ENCODE measurements at regions not wholly inside any gene's neighbourhood (a gene's known extent, or its start where the extent isn't known, plus 50 kb on each side); places are given as distances from the start of the nearest gene placed in this dataset.

GRCh38 chr7:131210618-131211017 lies 117.1 kb upstream of the MKLN1 start:
- no peak overlapping the region for H3K4me3 ChIP-seq (ENCODE audit: control insufficient read depth, low read depth, low read length)
- no peak for DNase-seq (ENCODE audit: low read depth)
- TF ChIP-seq CTCF (conservative IDR thresholded peaks at IDR 0.05; ENCODE audit: control insufficient read depth, insufficient read depth, low read depth, low read length), result no peak

- H3K4me3 ChIP-seq (ENCODE audit: control insufficient read depth, low read depth, low read length), result no peak overlapping the region
- no peak for DNase-seq (ENCODE audit: low read depth)
- TF ChIP-seq CTCF (conservative IDR thresholded peaks at IDR 0.05; ENCODE audit: control insufficient read depth, insufficient read depth, low read depth, low read length), result no peak
Observed at GRCh38 chr7:131211500-131211899, 116.2 kb upstream of the MKLN1 start.

- no peak for TF ChIP-seq CTCF (conservative IDR thresholded peaks at IDR 0.05; ENCODE audit: control insufficient read depth, insufficient read depth, low read depth, low read length)
Observed at GRCh38 chr7:131212114-131212513, 115.6 kb upstream of the MKLN1 start.

GRCh38 chr7:131218727-131219128 lies 108.9 kb upstream of the MKLN1 start:
- no peak for DNase-seq (ENCODE audit: low read depth)
- TF ChIP-seq CTCF (conservative IDR thresholded peaks at IDR 0.05; ENCODE audit: control insufficient read depth, insufficient read depth, low read depth, low read length), result no peak
- H3K4me3 ChIP-seq (ENCODE audit: control insufficient read depth, low read depth, low read length), result no peak overlapping the region

More at GRCh38 chr7:131212114-131212513, 115.6 kb upstream of the MKLN1 start:
- no peak overlapping the region for H3K4me3 ChIP-seq (ENCODE audit: control insufficient read depth, low read depth, low read length)
- peak; percentile 32 for DNase-seq (ENCODE audit: low read depth)

GRCh38 chr7:131219312-131220041 lies 108.2 kb upstream of the MKLN1 start:
- no peak for DNase-seq (ENCODE audit: low read depth)
- no peak for TF ChIP-seq CTCF (conservative IDR thresholded peaks at IDR 0.05; ENCODE audit: control insufficient read depth, insufficient read depth, low read depth, low read length)
- H3K4me3 ChIP-seq (ENCODE audit: control insufficient read depth, low read depth, low read length), result no peak overlapping the region

GRCh38 chr7:131221061-131221460 lies 106.6 kb upstream of the MKLN1 start:
- H3K4me3 ChIP-seq (ENCODE audit: control insufficient read depth, low read depth, low read length), result no peak overlapping the region

More at GRCh38 chr7:131221061-131221460, 106.6 kb upstream of the MKLN1 start:
- no peak for DNase-seq (ENCODE audit: low read depth)
- TF ChIP-seq CTCF (conservative IDR thresholded peaks at IDR 0.05; ENCODE audit: control insufficient read depth, insufficient read depth, low read depth, low read length), result no peak

Data from fibroblast of mammary gland (primary cell).